H9 (cell line): ENCODE measurements at regions not wholly inside any gene's neighbourhood (a gene's known extent, or its start where the extent isn't known, plus 50 kb on each side); places are given as distances from the start of the nearest gene placed in this dataset.

Experiments
- DNase-seq: peaks from one replicate; pipeline ENCODE4 v3.0.0-alpha.2; 2017
- H2AFZ ChIP-seq: one replicate; pipeline ENCODE4 v1.6.1; 2013; ENCODE audit warnings: mild to moderate bottlenecking, low read length, control low read depth, moderate library complexity
- H2AK5ac ChIP-seq: 2 replicates; pipeline ENCODE4 v1.6.1; 2013; ENCODE audit warnings: low read length, control low read depth, mixed read lengths; ENCODE audit not compliant: insufficient read length
- H2BK120ac ChIP-seq: one replicate; pipeline ENCODE4 v1.6.1; 2013; ENCODE audit warnings: low read depth, mild to moderate bottlenecking, low read length, control low read depth, inconsistent platforms; ENCODE audit not compliant: poor library complexity, severe bottlenecking
- H2BK12ac ChIP-seq: 2 replicates; pipeline ENCODE4 v1.6.1; 2013; ENCODE audit warnings: low read length, control low read depth, mixed read lengths, low read depth; ENCODE audit not compliant: insufficient read length
- H2BK15ac ChIP-seq: 2 replicates; pipeline ENCODE4 v1.6.1; 2013; ENCODE audit warnings: low read depth, low read length, control low read depth
- H2BK20ac ChIP-seq: one replicate; pipeline ENCODE4 v1.6.1; 2013; ENCODE audit warnings: low read depth, mild to moderate bottlenecking, low read length, control low read depth, inconsistent platforms; ENCODE audit not compliant: poor library complexity, severe bottlenecking
- H2BK5ac ChIP-seq: 2 replicates; pipeline ENCODE4 v1.6.1; 2013; ENCODE audit warnings: low read length, control low read depth, mixed read lengths; ENCODE audit not compliant: insufficient read length
- H3K14ac ChIP-seq: 2 replicates; pipeline ENCODE4 v1.6.1; 2013; ENCODE audit warnings: low read length, control low read depth; ENCODE audit not compliant: insufficient read depth
- H3K18ac ChIP-seq: 2 replicates; pipeline ENCODE4 v1.6.1; 2013; ENCODE audit warnings: low read depth, mild to moderate bottlenecking, mixed read lengths, low read length, control low read depth; ENCODE audit not compliant: insufficient read length
- H3K23ac ChIP-seq: 2 replicates; pipeline ENCODE4 v1.6.1; 2013; ENCODE audit warnings: low read length, control low read depth, mixed read lengths, low read depth; ENCODE audit not compliant: insufficient read length
- H3K23me2 ChIP-seq: 2 replicates; pipeline ENCODE4 v1.6.1; 2013; ENCODE audit warnings: low read depth, mild to moderate bottlenecking, mixed read lengths, low read length, control low read depth; ENCODE audit not compliant: insufficient read length, poor library complexity, severe bottlenecking
- H3K27ac ChIP-seq: 2 replicates; pipeline ENCODE4 v1.5.1; 2013; ENCODE audit warnings: low read length, control low read depth, mixed read lengths, low read depth; ENCODE audit not compliant: insufficient read length
- H3K27me3 ChIP-seq: 2 replicates; pipeline ENCODE4 v1.6.1; 2013; ENCODE audit warnings: low read length, control low read depth, inconsistent platforms; ENCODE audit not compliant: insufficient read depth
- H3K4ac ChIP-seq: 2 replicates; pipeline ENCODE4 v1.6.1; 2013; ENCODE audit warnings: low read depth, mild to moderate bottlenecking, control low read depth, inconsistent platforms, low read length, moderate library complexity
- H3K4me1 ChIP-seq: 2 replicates; pipeline ENCODE4 v1.6.1; 2013; ENCODE audit warnings: low read length, control low read depth, inconsistent platforms; ENCODE audit not compliant: insufficient read depth
- H3K4me2 ChIP-seq: 2 replicates; pipeline ENCODE4 v1.6.1; 2013; ENCODE audit warnings: low read length, control low read depth, mixed read lengths; ENCODE audit not compliant: insufficient read length, insufficient read depth
- H3K56ac ChIP-seq: 2 replicates; pipeline ENCODE4 v1.6.1; 2013; ENCODE audit warnings: low read depth, mild to moderate bottlenecking, mixed read lengths, low read length, control low read depth; ENCODE audit not compliant: insufficient read length
- H3K79me1 ChIP-seq: 2 replicates; pipeline ENCODE4 v1.6.1; 2013; ENCODE audit warnings: low read depth, mild to moderate bottlenecking, moderate library complexity, low read length, control low read depth, inconsistent platforms; ENCODE audit not compliant: insufficient read depth, poor library complexity, severe bottlenecking
- H3K79me2 ChIP-seq: 2 replicates; pipeline ENCODE4 v1.6.1; 2013; ENCODE audit warnings: low read length, control low read depth, inconsistent platforms; ENCODE audit not compliant: insufficient read depth
- H3K9ac ChIP-seq: 2 replicates; pipeline ENCODE4 v1.6.1; 2013; ENCODE audit warnings: low read length, control low read depth, mixed read lengths; ENCODE audit not compliant: insufficient read length; ENCODE audit errors: extremely low read depth
- H3K9me3 ChIP-seq: one replicate; pipeline ENCODE4 v1.6.1; 2013; ENCODE audit warnings: low read depth, low read length, inconsistent platforms; ENCODE audit not compliant: control insufficient read depth
- H3T11ph ChIP-seq: one replicate; pipeline ENCODE4 v1.6.1; 2013; ENCODE audit warnings: mild to moderate bottlenecking, low read length, control low read depth, inconsistent platforms
- H4K20me1 ChIP-seq: one replicate; pipeline ENCODE4 v1.6.1; 2013; ENCODE audit not compliant: control insufficient read depth, insufficient read length, insufficient read depth
- H4K5ac ChIP-seq: 2 replicates; pipeline ENCODE4 v1.6.1; 2013; ENCODE audit warnings: low read depth, mild to moderate bottlenecking, mixed read lengths, low read length, control low read depth; ENCODE audit not compliant: insufficient read length
- H4K8ac ChIP-seq: replicated peaks from 2 replicates; pipeline ENCODE4 v1.6.1; 2013; ENCODE audit warnings: low read length, control low read depth, mixed read lengths, low read depth; ENCODE audit not compliant: insufficient read length
- H4K91ac ChIP-seq: 2 replicates; pipeline ENCODE4 v1.6.1; 2013; ENCODE audit warnings: low read depth, mild to moderate bottlenecking, moderate library complexity, mixed read lengths, low read length, control low read depth; ENCODE audit not compliant: insufficient read length
- H3K27ac Mint-ChIP-seq, 3 experiments: 2 replicates in 2 of 3; 3 replicates in 1 of 3; pipeline ENCODE4 v1.8.0; 2020 to 2021; ENCODE audit warnings: mixed read lengths in 3 of 3, mild to moderate bottlenecking in 1 of 3, moderate library complexity in 1 of 3
- H3K27me3 Mint-ChIP-seq: 2 replicates; pipeline ENCODE4 v1.8.0; 2021; ENCODE audit warnings: low read depth, mild to moderate bottlenecking, moderate library complexity, mixed read lengths
- H3K36me3 Mint-ChIP-seq, 3 experiments: 2 replicates in 2 of 3; 3 replicates in 1 of 3; pipeline ENCODE4 v1.8.0; 2020 to 2021; ENCODE audit warnings: low read depth in 3 of 3, mixed read lengths in 3 of 3; ENCODE audit not compliant: insufficient read depth in 1 of 3
- H3K4me1 Mint-ChIP-seq, 2 experiments: 2 replicates each; pipeline ENCODE4 v1.8.0; 2020; ENCODE audit warnings: mixed read lengths in 2 of 2
- H3K4me3 Mint-ChIP-seq, 2 experiments: 2 replicates in 1 of 2; 3 replicates in 1 of 2; pipeline ENCODE4 v1.8.0; 2020 to 2021; ENCODE audit warnings: mild to moderate bottlenecking in 2 of 2, mixed read lengths in 2 of 2, moderate library complexity in 1 of 2
- H3K9me3 Mint-ChIP-seq, 2 experiments: 2 replicates in 1 of 2; 3 replicates in 1 of 2; pipeline ENCODE4 v1.8.0; 2020; ENCODE audit warnings: mild to moderate bottlenecking in 2 of 2, mixed read lengths in 2 of 2, moderate library complexity in 1 of 2
- WGBS: extraction: QIAGEN DNeasy Blood & Tissue Kit; methylation state at CpG from one replicate; pipeline ENCODE4 v1.1.7; 2013; ENCODE audit warnings: missing lambda C conversion rate, low lambda C conversion rate, mixed read lengths; ENCODE audit not compliant: insufficient read length; ENCODE audit errors: extremely low coverage; 5-methylcytosine and 5-hydroxymethylcytosine counted together
- TF ChIP-seq, protein P1 (sequence below): fragments of 200-600 bp; sonication (generic); conservative IDR thresholded peaks from 3 replicates; pipeline ENCODE4 v1.8.0; 2021; ENCODE audit warnings: antibody characterized with exemption, mild to moderate bottlenecking

DNA sequence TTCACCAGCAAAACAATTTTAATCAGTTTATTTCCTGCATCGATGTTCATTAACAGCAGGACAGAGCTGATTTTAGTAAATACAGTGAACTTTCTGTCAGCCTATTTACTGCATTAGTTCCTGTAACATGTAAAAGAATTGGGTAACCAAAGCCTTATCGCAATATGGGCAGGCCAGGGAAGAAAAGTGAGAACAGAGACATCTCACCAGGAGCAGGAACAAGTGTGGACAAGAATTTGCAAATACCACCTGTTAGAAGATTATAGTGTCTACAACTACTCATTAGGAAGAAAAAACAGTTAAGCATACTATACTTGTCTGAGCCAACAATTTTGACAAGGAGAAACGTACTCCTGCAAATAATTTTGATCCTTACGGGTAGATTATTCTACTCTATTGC, 1293.9 kb downstream of the PLA2G4A start:
- Histone ChIP-seq H3K9me3 (no peaks in the 10 kb centered on the region), H2BK5ac (no peak overlapping the region), H3K79me1 (no peaks in the 10 kb centered on the region), H2BK15ac (no peak overlapping the region), H3K27ac (no peak overlapping the region), H3K79me2 (no peaks in the 10 kb centered on the region), H4K8ac (no peak overlapping the region), H3K18ac (no peak overlapping the region), H3K4me2 (no peak overlapping the region), H3K4me1 (no peaks in the 10 kb centered on the region), H2BK12ac (no peak overlapping the region), H3K23ac (no peak overlapping the region), H3K9ac (no peak overlapping the region), H2AK5ac (no peak overlapping the region), H3T11ph (no peak overlapping the region), H3K4ac (no peak overlapping the region), H4K91ac (no peak overlapping the region), H3K23me2 (no peaks in the 10 kb centered on the region), H2BK20ac (no peak overlapping the region), H3K27me3 (no peaks in the 10 kb centered on the region), H2BK120ac (no peak overlapping the region), H3K14ac (no peak overlapping the region), H2AFZ (no peak overlapping the region), H3K56ac (no peak overlapping the region), H4K20me1 (no peaks in the 10 kb centered on the region), H4K5ac (no peak overlapping the region)
- no peaks in the 10 kb centered on the region for H3K27me3 Mint-ChIP-seq
- H3K36me3 Mint-ChIP-seq = no peaks in the 10 kb centered on the region; a peak in 1 of 7 replicates
- TF ChIP-seq, protein P1, sequence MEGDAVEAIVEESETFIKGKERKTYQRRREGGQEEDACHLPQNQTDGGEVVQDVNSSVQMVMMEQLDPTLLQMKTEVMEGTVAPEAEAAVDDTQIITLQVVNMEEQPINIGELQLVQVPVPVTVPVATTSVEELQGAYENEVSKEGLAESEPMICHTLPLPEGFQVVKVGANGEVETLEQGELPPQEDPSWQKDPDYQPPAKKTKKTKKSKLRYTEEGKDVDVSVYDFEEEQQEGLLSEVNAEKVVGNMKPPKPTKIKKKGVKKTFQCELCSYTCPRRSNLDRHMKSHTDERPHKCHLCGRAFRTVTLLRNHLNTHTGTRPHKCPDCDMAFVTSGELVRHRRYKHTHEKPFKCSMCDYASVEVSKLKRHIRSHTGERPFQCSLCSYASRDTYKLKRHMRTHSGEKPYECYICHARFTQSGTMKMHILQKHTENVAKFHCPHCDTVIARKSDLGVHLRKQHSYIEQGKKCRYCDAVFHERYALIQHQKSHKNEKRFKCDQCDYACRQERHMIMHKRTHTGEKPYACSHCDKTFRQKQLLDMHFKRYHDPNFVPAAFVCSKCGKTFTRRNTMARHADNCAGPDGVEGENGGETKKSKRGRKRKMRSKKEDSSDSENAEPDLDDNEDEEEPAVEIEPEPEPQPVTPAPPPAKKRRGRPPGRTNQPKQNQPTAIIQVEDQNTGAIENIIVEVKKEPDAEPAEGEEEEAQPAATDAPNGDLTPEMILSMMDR = no peak
- no peak overlapping the region for H3K4me3 Mint-ChIP-seq
- H3K9me3 Mint-ChIP-seq = no peaks in the 10 kb centered on the region
- DNase-seq = no peak
- H3K4me1 Mint-ChIP-seq = no peaks in the 10 kb centered on the region
- no peak overlapping the region for H3K27ac Mint-ChIP-seq
- WGBS = no CpG with 5 or more reads among the region's 4 CpGs
